ENCODE measurements at regions not wholly inside any gene's neighbourhood (a gene's known extent, or its start where the extent isn't known, plus 50 kb on each side); places are given as distances from the start of the nearest gene placed in this dataset.

DNA sequence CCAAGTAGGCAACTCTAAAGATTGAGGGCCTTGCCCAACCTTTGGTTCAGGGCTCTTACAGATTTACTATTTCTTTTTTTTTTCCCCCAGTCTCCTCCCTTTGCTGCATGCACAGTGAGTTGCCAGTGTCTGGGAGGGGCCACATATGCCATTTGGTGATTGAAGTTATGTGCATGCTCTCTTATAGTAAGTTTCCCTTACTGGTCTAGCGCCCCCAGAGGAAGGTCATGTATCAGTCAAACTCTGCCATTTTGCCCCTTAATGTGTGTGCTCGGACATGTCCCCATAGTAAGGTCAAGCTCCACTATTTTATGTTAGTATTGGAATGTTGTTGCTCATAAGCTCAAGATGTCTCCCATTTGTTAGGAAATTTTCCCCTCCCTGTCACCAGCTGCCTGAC, 1138.0 kb upstream of the SLC10A2 start:
- no peak for DNase-seq

DNA sequence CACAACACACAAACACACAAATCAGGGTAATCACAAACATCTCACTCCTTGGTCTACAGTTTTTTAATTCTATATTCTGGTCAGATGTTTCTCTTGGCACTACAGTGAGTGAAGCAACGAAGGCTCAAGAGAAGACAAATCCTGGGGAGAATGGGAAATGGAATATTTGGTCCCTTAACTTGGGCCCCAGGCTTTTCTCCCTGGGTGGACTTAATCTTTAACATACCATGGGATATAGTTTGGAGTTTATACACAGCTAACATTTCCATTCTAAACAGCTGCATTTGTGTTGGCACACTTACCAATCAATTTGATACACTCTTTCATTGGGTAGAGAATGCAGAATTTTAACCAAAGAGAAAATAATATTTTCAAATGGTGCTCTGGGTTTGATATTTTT, 1132.6 kb upstream of the SLC10A2 start:
- DNase-seq: no peak

DNA sequence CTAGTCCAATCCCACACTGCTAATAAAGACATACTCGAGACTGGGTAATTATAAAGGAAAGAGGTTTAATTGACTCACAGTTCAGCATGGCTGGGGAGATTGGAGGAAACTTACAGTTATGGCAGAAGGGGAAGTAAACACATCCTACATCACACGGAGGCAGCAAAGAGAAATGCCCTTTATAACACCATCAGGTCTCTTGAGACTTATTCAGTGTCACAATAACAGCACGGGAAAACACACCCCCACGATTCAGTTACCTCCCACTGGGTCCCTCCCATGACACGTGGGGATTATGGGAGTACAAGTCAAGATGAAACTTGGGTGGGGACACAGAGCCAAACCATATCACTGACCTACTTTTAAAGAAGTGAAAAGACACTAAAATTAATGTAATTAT, 1130.4 kb upstream of the SLC10A2 start:
- DNase-seq: no peak

DNA sequence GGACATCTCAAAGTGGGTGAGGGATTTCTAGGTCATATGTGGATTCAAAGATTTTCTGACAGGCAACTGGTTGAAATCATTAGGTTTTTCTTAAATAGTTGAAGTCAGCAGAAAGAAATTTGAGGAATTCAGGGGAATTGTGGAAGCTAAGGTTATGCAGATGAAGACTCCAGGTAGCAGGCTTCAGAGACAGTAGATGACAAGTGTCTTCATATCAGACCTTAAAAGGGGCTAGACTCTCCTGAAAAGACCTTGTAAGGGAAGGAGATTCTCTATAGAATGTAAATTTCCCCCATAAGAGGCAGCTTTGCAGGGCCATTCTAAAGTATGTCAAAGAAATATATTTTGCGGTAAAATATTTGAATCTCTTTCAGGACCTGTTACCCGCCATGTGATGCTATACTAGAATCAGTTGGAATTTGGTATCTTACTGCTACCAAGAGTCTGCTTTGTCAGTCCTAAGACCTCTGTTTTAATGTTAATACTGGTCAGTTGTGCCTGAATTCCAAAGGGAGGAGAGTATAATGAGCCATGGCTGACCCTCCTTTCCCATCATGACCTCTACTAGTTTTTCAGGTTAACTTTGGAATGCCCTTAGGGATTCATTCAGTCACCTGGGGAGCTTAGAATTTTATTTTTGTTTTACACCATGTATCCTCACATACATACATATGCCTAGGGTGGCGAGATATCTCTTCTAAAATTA, 1115.5 kb upstream of the SLC10A2 start:
- no peak for DNase-seq

DNA sequence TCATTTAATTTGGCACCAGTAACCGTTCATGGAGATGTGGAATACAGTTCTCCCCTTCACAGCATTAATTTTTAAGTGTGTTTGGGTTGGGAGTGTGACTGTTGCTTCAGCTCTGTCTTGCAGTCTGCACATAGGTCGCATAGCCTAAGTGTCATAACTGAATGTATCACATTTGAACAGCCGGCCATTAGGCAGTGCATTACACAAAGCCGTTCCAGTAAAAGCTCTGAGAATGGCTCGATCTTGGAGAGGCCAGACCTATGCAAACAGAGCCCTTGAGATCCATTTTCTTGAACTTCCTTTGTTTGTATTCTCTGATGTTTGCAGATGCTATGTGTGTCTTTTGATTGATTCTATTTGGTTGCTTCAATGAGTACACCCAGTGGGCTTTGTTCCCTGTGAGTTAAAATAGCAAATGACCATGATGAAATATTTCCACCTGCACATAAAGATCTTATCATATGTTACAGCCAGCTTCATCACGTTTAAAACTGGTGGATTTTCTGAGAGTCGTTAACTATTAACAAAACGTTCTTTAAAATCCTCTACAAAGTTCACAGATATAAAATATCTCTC, 1104.9 kb upstream of the SLC10A2 start:
- peak; percentile 96 for DNase-seq

DNA sequence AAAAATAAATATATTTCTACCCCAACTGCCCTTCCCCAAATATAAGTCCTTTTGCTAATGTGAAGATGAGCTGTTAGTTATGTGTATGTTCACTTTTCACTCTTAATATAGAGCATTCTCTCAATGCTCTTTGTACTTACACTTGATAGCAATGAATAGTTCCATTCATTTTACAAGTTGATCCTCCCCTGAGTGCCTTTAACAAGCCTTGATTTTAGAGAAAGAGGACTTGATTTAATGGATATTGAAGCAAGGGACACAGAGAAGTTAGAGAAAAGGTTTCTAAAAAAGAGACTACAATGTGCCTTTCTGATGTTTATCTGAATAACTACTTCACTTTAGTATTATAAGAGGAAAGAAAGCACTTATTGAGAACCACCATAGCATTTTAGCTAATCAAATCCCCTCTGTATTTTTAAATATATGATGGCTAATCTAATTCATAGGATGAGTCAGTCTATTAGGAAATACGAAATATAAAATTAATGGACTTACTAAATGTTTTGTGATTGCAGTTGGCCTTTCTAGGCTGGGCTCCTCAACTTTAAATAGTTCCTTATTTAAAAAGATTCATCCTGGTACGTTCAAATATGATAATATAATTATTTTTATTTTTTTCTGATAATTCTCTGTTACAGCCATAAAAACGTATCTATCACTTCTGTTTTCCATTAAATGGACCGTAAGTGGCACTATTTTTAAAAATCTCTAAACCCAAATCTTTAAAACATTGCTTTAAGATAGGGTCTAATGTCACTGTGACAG, 1097.8 kb upstream of the SLC10A2 start:
- no peak for DNase-seq

DNA sequence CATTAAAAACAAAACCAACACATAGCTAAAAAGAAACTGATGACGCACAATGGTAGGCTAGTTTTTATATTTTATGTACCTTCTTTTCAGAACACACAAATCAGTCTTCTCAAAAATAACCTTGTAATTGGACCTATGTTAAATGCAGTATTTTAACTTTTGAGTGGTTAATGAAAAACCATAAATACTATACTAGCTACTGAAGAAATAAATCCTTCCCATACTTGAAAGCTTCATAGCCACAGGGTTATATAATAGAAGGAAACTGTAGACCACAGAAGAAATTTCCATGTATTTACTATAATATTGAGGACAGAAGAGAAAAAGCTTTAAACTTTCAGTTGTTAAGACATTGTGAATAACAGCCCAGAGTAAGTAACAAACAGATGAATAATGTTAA, 1094.3 kb upstream of the SLC10A2 start:
- DNase-seq: no peak

DNA sequence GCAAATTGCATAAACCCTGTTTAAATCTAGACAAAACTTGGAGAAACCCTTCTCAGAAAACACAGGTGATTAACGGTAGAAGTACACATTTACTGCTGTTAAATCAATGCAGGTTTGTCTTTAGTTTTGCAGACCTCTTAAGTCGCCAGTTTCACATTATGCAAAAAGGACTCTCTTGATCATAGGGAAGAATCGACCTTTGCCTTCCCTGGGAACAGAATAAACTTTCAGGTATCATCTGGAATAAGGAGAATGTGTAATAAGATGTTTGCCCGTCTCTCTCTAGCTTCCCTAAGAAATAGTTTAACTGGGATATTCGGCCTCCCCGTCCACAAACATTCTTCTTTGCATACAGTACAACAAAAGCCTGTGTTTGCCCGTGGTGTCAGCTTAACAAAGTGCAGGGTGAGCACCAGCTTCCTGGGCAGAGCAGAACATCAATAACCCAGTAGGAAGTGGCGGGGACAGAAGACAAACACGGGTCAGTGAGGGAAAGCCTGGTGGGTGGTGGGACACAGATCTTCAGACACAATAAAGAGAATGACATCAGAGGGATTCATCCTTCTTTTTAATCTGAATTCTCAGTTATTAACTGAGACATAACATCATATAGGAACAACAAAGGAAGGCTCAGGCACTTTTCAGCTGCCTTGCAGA, 1077.7 kb upstream of the SLC10A2 start:
- peak; percentile 70 for DNase-seq

DNA sequence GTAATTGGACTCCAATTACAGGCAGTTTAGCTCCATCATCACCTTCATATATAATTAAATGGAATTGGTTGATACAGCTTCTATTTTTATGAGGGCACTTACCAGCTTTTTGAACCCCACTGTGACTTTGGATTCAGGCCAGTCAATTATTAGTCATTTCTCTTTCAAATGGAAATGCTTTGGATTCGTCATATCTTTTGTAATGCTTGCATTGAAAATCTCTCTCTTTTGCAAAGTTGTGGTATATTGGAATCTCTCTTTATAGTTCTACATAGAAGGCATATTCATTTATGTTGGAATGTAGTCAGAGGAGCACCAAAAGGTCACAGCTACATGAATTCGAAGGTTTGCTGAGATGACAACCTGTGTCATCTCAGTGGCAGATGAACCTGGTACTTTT, 1074.3 kb upstream of the SLC10A2 start:
- peak; percentile 14 for DNase-seq

DNA sequence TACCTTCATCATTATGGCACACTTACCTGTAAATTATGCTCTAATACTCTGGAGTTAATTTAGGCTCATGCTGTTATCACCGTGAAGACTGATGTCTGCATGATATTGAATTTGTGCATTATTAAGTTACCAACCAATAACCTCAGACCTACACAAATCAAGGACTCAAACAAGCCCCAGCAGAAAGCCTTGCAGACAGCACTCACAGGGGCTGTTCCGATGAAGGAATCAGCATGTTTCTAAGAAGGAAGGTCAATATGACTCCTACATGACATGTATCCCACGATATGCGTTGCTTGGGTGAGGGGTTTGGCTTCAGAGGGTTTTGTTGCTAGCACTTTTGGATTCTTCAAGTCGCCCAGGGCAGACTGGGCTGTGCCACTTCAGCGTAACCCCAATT, 1071.2 kb upstream of the SLC10A2 start:
- no peak for DNase-seq

DNA sequence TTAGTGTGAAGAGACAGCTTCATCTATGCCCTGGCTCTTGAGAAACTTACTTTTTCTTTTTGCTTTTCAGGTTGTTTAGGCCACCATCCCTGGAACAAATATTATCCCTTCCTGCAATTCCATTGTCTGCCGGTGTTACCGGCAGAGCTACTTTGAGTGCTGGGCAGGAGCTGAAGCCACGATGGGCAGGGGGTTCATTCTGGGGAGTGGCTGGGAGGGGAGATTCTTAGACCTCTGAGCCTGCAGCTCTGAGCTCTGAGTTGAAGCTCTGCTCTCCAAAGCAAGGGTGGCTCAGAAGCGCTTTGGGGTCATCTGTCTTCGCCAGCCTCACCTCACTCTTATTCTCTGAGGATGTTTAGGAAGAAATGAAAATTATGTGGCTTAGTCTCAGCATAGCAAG, 1066.6 kb upstream of the SLC10A2 start:
- no peak for DNase-seq

DNA sequence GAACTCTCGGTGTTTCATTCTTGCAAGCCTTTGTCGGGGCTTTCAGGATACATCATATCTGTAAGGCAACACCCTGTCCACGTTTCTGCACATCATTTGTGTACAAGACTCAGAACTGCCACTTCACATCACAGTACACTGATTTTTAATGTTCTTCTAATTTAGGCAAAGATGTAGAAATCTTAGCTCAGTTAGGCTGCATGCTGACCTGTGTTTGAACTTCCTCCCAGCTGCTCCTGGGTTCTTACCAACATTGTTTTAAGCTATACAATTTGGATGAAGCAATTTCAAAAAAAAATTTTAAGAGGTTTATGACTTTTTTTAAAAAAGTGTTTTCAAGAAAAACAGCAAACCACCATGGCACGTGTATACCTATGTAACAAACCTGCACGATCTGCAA, 1047.9 kb upstream of the SLC10A2 start:
- DNase-seq: no peak

DNA sequence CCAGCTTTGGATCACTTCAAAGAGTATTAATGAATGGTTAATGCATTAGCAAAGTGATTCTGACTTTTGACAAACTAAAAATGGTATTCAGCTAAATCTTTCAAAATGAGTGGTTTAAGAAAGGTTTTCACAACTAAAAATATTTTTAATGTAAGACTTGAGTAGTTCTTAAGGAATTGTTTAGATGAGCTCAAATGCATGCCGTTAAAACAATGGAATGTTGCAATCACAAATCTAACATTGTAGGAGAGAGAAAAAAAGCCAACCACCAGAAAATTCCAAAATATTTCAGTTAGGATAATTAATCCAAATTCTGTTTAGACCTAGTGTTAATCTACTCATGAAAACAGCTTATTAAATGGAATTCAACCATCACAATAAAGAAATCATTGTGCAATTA, 1044.8 kb upstream of the SLC10A2 start:
- no peak for DNase-seq

DNA sequence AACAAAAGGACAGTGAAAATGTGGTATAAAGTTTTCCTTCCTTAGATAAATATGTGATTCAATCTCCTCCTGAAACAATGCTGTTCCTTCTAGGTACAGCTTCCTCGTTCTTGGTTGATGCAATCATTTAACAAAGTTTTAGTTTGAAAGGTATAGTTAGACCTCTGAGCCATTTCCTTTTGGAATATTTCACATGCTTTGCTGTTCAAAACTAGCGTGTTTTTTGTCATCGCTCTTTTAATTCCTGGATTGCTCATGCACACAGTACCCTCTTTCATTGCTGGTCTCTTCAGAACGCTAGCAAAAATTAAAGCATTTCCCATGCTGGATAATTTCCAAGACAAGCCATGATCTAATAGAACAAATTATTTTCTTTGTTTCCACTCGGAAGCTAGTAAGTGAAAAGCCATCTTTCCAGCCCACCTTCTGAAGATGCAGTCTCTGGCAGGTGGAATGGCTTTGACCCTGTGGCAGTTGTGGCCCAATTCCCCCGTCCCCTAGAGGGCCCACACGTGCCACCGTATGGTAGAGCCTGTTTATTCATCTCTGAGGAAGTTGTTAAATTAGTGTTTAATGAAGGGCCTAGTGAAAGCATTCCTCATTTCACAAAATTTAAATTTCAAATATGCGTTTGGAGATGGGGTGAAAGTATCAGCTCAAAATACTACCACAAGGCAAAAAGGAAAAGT, 1040.6 kb upstream of the SLC10A2 start:
- no peak for DNase-seq

DNA sequence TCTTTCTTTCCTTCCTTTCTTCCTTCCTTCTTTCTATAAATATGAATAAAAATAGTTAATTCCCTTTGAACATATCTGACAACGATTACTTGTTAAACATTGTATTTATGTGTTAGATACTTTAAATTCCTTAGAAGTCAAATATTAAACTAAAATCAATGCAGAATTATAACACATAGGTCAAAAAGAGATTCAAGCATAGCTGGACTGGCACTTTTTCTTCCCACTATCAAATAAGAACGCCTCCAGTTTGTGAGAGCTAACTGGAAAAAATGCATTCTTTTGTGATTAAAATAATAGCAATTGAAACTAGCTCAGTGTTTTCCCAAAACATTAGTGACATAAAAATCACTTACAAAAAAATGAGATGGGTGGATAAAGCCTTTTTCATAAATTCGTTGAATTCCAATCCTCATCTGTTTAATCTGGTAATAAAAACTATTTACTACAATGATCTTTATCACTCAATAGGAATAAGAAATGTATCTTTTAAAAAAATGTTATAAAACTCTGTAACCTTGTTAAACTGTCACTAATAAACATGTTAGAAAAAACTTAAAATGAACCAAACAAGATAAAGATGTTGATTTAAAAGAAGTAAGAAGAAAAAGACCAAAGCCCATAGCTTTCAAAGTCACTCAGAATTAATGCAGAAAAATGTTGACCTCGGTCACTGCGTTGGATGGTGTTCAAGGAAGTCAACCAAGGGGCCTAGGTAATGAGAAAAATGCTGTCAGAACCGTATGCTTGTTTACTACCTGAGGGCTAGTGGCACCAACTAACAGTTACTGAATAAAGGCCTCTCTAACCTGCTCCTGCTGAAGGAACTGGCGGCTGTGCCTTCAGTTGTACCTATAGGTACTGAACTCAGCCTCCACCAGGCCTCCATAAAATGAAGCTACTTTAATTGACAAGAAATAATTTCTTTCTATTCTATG, 1039.5 kb upstream of the SLC10A2 start:
- DNase-seq: no peak

DNA sequence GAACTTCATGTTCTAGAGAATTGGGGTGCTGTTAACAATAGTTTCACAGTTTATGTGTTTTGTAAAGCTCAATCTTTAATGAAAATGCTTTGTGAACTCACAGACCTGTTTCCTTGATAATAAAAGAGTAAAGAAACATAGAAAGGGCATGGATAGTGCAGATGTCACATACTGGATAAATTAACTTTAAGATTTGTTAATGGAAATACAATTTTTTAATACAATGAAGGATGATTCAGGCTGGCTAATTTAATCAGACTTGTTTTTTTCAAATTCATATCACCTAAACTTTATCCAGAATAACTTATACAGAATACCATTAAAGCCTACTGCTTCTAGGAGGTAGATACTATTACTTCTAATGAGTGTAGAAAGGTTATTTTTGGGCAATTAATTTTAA, 1033.5 kb upstream of the SLC10A2 start:
- DNase-seq: no peak

DNA sequence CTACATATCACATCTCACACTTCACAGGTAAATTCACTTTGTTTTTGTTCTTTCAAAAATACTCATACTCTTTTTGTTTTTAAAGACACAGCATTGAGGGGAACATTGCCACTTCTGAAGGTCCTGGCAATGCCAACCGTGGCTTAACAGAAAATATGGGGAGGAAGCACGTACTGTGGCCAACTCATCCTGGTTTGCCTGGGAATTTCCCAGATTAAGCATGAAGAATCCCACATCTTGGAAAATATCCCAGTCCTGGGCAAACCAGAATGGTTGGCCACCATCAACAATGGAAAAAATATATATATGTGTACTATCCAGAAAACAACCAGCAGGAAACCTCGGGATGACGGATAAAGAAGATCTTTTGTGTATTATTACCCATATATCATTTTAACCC, 1032.2 kb upstream of the SLC10A2 start:
- no peak for DNase-seq

DNA sequence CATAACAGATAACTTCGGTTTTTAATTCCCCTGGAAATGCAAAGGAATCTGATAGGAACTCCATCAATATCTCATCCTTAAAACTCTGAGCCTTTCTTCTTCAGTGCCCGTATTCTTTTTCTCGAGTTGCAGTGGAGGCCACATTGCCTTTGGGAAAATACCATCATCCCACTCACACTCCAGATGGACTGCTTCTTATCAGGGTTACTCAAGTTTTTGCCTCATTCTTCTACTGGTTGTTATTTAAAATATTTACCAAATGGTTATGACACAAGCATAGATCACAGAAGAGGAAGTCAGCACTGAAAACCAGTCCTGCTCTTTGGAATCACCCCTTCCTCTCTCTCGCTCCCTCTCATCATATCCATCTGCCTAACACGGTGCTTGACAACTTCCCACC, 1020.5 kb upstream of the SLC10A2 start:
- DNase-seq: no peak

DNA sequence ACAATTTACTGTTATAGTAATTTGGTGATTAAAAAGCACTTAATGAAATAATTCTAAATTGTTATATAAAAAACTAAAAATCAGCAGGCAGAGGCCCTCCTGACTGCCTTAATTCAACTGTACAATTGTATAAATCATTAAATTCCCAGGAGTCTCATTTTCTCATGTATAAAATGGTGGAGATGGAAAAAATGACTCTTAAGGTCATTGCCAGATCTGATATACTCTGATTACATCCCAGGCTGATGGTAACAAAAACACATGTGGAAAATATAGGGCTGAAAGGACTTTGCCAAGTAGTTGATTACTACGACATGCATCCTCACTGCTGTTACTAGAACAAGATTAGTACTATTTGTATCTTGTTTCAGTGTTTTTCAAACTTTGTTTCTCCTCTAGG, 1020.0 kb upstream of the SLC10A2 start:
- DNase-seq: no peak

DNA sequence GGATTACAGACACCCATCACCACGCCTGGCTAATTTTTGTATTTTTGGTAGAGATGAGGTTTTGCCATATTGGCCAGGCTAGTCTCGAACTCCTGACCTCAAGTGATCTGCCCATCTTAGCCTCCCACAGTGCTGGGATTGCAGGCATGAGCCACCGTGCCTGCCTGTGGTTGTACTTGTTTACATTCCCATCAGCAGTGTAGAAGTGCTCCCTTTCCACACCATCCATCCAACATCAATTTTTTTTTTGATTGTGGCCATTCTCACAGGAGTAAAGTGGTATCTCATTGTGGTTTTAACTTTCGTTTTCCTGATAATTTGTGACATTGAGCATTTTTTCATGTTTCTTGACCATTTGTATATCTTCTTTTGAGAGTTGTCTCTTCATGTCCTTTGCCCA, 1019.4 kb upstream of the SLC10A2 start:
- no peak for DNase-seq

DNA sequence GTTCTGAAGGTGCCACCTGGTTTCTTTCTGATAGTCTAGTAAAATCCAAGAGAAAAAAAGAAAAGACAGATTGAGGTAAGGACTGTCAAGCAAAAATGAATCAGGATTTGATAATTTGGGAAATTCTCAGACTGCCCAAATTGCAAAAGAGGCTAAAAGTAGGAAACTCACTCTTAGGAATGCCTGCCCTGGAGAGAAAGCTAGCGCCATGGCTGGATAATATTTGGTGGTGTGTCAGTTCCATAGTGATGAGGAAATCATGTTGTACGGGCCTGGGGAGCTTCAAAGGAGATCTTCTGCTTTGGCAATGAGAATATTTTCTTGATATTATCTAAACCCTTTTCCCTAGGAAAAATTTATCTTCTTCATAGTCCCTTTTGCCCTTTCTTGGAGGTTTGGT, 1008.1 kb upstream of the SLC10A2 start:
- DNase-seq: no peak

DNA sequence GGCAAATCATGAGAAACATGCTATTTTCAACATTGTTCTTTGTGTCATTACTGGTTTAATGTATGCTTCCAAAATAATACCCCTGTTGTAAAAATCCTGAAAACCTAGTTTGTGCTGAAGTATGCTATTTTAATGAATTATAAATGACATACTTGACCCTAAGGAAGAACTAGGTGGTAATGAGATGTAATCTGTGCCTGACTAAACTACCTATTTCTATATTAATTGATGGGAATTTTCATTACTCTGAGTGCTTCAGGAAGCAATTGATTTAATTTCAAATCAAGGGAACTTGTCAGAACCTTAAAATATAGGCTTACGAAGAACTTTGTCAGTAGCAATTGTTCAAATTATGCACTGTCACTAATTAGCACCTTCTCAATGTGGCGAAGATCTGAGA, 1005.6 kb upstream of the SLC10A2 start:
- DNase-seq: no peak

Data from DMS153 (cell line).